ENCODE measurements at regions not wholly inside any gene's neighbourhood (a gene's known extent, or its start where the extent isn't known, plus 50 kb on each side); places are given as distances from the start of the nearest gene placed in this dataset.
"Not testable (repeated sequence)": the region's sequence is repeated elsewhere in the genome, so short reads cannot be mapped to it uniquely, and the experiment has no call there.

DNA sequence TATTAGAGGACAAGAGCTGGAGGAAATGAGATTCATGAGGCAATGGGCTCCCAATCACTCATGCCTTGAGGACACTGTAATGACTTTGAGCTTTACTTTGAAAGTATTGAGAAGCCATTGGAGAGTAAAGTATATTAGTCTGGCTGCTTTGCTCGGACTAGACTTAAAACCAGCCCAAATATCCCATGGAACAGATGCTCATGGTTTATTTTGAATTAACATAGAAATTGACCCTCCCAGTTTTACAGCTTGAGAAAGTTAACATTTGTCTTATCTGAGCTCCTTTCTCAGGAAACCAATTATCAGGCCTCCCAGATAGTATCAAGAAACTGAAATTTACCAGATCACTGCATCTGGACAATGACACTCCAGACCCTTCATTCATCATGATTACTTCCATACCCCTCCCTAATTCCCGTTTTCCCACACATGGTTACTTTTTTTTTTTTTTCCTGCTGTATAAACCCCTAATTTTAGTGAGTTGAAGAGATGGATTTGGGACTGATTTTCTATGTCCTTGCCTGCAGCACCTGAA lies 270.8 kb upstream of the SMIM30 start:
- Mint-ChIP-seq H3K4me3 (no peak overlapping the region), H3K27ac (no peak overlapping the region), H3K27me3 (no peaks in the 10 kb centered on the region), H3K9me3 (no peaks in the 10 kb centered on the region), H3K4me1 (no peaks in the 10 kb centered on the region), H3K36me3 (ENCODE audit: low read depth) (no peaks in the 10 kb centered on the region)
- ChIA-PET POLR2A (no interaction called here), CTCF (interaction anchor here (0.7 kb wide), 1 partner anchor 22 kb away, joined by 3 read pairs; no protein-coding TSS in a partner anchor)
- no peak for DNase-seq

DNA sequence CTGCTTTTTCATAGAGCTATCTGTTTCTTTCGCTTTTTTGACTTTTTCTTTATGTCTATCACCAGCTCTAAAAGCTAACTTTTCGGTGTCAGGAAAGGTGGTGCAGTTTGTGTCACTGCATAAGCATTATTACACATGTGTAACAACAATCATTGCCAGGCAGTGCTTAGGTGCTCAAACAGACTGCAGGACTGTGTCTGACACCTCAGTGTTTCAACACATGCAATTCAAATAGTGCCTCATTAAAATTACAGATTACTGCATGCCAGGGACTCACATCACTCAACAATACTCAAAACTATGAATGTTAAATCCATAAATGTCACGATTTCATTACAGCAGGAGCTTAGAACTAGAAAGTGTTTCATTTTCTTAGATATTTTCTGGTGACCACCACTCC lies 265.3 kb upstream of the SMIM30 start:
- H3K27ac Mint-ChIP-seq = no peak overlapping the region
- POLR2A ChIA-PET = no interaction called here

DNA sequence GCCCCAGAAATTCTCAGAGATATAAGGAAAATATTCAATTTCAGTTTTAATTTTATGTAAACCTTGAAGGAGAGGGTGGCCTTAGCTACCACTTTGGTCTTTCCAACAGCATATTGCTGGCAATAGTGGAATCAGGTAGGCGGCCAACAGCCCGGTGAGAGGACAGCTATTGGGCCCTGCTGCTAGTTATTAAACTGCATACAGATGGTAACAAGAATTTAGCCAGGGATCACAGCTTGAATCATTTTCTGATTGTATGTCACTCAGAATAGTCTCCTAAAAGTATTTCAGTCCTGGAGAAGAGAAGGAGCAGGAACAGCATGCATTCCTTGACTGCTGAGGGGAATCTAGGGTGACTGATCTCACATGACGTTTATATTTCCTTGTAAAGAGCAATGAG lies 261.4 kb upstream of the SMIM30 start:
- ChIA-PET POLR2A (no interaction called here), CTCF (no interaction called here)
- no peak overlapping the region for H3K27ac Mint-ChIP-seq
- no peaks in the 10 kb centered on the region for H3K4me1 Mint-ChIP-seq
- H3K36me3 Mint-ChIP-seq (ENCODE audit: low read depth) = no peaks in the 10 kb centered on the region
- no peak overlapping the region for H3K4me3 Mint-ChIP-seq
- no peaks in the 10 kb centered on the region for H3K27me3 Mint-ChIP-seq
- no peaks in the 10 kb centered on the region for H3K9me3 Mint-ChIP-seq
- no peak for DNase-seq

More for the DNA sequence above, 265.3 kb upstream of the SMIM30 start:
- Mint-ChIP-seq H3K9me3 (no peaks in the 10 kb centered on the region), H3K4me3 (no peak overlapping the region), H3K27me3 (no peaks in the 10 kb centered on the region), H3K4me1 (no peaks in the 10 kb centered on the region), H3K36me3 (ENCODE audit: low read depth) (no peaks in the 10 kb centered on the region)
- DNase-seq = no peak
- CTCF ChIA-PET = interaction anchor here (1.1 kb wide), 1 partner anchor 38 kb away, joined by 3 read pairs; no protein-coding TSS in a partner anchor

DNA sequence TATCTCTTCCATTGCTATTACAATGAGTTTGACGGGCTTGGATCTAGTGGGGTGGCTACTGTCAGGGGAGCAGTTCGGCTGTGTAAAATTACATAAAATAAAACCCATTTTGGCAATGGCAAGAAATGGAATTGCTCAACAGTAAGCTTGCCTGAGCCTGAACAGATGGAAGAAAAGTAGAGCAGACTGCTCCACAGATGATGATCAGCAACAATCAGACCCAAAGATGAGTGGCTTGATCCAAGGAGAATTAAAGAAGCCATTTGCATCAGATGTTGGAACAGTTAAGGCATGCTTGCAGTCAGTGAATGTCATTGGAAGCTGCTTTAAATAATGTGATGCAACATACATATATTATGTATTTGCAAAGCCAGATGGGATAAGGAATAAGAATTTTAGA lies 256.6 kb upstream of the SMIM30 start:
- no peak for DNase-seq
- no peak overlapping the region for H3K27ac Mint-ChIP-seq
- H3K4me1 Mint-ChIP-seq = no peaks in the 10 kb centered on the region
- no peaks in the 10 kb centered on the region for H3K9me3 Mint-ChIP-seq
- no peaks in the 10 kb centered on the region for H3K27me3 Mint-ChIP-seq
- H3K4me3 Mint-ChIP-seq = no peak overlapping the region
- CTCF ChIA-PET = interaction anchor here (0.6 kb wide), 1 partner anchor 1095 kb away, joined by 3 read pairs; no protein-coding TSS in a partner anchor
- H3K36me3 Mint-ChIP-seq (ENCODE audit: low read depth) = no peaks in the 10 kb centered on the region
- POLR2A ChIA-PET = no interaction called here

DNA sequence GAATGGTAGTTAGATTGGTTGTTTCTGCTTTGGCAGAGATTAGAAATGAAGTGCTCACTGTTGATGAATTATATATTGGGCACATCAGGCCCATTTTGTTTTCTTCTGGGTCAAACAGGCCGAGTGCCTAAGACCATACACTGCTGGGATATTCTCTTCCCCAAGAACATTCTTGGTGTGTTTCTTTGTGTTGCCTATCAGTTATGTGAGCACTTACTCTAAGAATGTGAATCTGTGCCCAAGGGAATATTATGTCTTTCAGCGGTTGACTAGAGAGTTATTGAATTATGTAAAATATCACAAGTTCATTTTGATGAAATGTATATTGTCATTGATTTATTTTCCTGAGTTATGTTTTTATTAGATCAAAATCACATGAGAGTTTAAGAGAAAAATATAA lies 255.5 kb upstream of the SMIM30 start:
- Mint-ChIP-seq H3K27ac (no peak overlapping the region), H3K27me3 (no peaks in the 10 kb centered on the region), H3K4me3 (no peak overlapping the region), H3K36me3 (ENCODE audit: low read depth) (no peaks in the 10 kb centered on the region), H3K4me1 (no peaks in the 10 kb centered on the region), H3K9me3 (no peaks in the 10 kb centered on the region)
- ChIA-PET POLR2A (no interaction called here), CTCF (no interaction called here)
- DNase-seq = no peak

GRCh38 chr7:113371416-113372043 lies 253.2 kb upstream of the SMIM30 start:
- Mint-ChIP-seq H3K27ac (no peak overlapping the region), H3K4me1 (no peaks in the 10 kb centered on the region), H3K27me3 (no peaks in the 10 kb centered on the region), H3K36me3 (ENCODE audit: low read depth) (no peaks in the 10 kb centered on the region), H3K4me3 (no peak overlapping the region), H3K9me3 (no peaks in the 10 kb centered on the region)
- CTCF ChIA-PET = no interaction called here
- POLR2A ChIA-PET = no interaction called here
- DNase-seq = no peak

DNA sequence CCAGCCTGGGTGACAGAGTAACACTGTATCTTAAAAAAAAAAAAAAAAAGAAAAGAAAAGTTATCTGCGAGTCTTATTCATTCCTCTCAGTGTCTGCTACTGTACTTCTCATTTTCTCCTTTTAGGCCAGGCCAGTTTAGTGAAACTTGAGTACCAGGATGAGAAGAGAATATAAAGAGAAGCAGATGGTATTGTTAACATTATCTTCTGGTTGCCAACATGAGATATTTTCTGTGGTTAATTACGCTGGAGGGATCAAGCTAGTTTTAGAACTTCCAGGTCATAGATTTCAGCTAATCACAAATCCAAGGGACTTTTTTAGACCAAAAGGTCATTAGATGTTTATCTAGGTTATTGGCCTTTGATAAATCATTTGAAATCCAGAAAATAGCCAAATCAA lies 252.6 kb upstream of the SMIM30 start:
- POLR2A ChIA-PET = no interaction called here
- H3K9me3 Mint-ChIP-seq = no peaks in the 10 kb centered on the region
- H3K4me3 Mint-ChIP-seq = no peak overlapping the region
- H3K36me3 Mint-ChIP-seq (ENCODE audit: low read depth) = no peaks in the 10 kb centered on the region
- CTCF ChIA-PET = no interaction called here
- no peaks in the 10 kb centered on the region for H3K4me1 Mint-ChIP-seq
- no peaks in the 10 kb centered on the region for H3K27me3 Mint-ChIP-seq
- no peak overlapping the region for H3K27ac Mint-ChIP-seq
- no peak for DNase-seq

- no peak overlapping the region for H3K27ac Mint-ChIP-seq
- ChIA-PET POLR2A (no interaction called here), CTCF (no interaction called here)
- no peaks in the 10 kb centered on the region for H3K36me3 Mint-ChIP-seq (ENCODE audit: low read depth)
- no peak overlapping the region for H3K4me3 Mint-ChIP-seq
- no peak for DNase-seq
- H3K4me1 Mint-ChIP-seq = no peaks in the 10 kb centered on the region
- H3K9me3 Mint-ChIP-seq = no peaks in the 10 kb centered on the region
- no peaks in the 10 kb centered on the region for H3K27me3 Mint-ChIP-seq
Measured at GRCh38 chr7:113368256-113368655, 249.9 kb upstream of the SMIM30 start.

DNA sequence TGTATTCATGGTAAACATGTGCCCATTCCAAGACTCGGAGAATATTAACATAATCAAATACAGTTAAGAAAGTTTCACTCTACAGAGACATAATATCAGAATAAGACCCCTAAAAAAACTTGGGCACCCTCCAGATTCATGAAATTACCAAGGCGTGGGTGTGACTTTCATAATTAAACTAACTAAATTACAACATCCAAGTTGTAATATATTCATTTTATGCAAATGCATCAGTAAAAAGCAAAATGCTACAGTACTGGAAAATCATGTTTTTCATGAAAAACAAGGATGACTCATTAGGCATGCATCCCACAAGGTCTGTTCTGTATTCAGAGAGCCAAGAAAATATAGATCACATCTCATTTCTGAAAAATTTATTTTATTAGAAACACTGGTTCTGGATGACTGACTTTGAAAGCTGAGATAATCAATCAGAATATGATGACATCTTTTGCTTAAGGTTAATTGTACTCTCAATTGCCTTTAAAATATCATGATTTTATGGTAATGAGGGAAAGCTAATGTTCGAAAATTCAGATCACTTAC lies 248.8 kb upstream of the SMIM30 start:
- POLR2A ChIA-PET = no interaction called here
- no peaks in the 10 kb centered on the region for H3K9me3 Mint-ChIP-seq
- CTCF ChIA-PET = no interaction called here
- H3K4me1 Mint-ChIP-seq = no peaks in the 10 kb centered on the region
- no peak for DNase-seq
- no peak overlapping the region for H3K27ac Mint-ChIP-seq
- no peak overlapping the region for H3K4me3 Mint-ChIP-seq
- H3K27me3 Mint-ChIP-seq = no peaks in the 10 kb centered on the region
- no peaks in the 10 kb centered on the region for H3K36me3 Mint-ChIP-seq (ENCODE audit: low read depth)

- no peaks in the 10 kb centered on the region for H3K27me3 Mint-ChIP-seq
- CTCF ChIA-PET = no interaction called here
- no peaks in the 10 kb centered on the region for H3K4me1 Mint-ChIP-seq
- POLR2A ChIA-PET = no interaction called here
- H3K27ac Mint-ChIP-seq = no peak overlapping the region
- H3K9me3 Mint-ChIP-seq = no peaks in the 10 kb centered on the region
- H3K4me3 Mint-ChIP-seq = no peak overlapping the region
- no peaks in the 10 kb centered on the region for H3K36me3 Mint-ChIP-seq (ENCODE audit: low read depth)
- no peak for DNase-seq
Measured at GRCh38 chr7:113366122-113366521, 247.8 kb upstream of the SMIM30 start.

GRCh38 chr7:113349339-113349738 lies 231.0 kb upstream of the SMIM30 start:
- no peak overlapping the region for H3K4me3 Mint-ChIP-seq
- H3K27me3 Mint-ChIP-seq = no peaks in the 10 kb centered on the region
- no peak overlapping the region for H3K27ac Mint-ChIP-seq
- no peaks in the 10 kb centered on the region for H3K4me1 Mint-ChIP-seq
- H3K36me3 Mint-ChIP-seq (ENCODE audit: low read depth) = no peaks in the 10 kb centered on the region
- ChIA-PET CTCF (no interaction called here), POLR2A (no interaction called here)
- H3K9me3 Mint-ChIP-seq = no peaks in the 10 kb centered on the region
- DNase-seq = no peak

- no peaks in the 10 kb centered on the region for H3K9me3 Mint-ChIP-seq
- ChIA-PET POLR2A (no interaction called here), CTCF (no interaction called here)
- H3K27me3 Mint-ChIP-seq = no peaks in the 10 kb centered on the region
- no peak for DNase-seq
- no peaks in the 10 kb centered on the region for H3K36me3 Mint-ChIP-seq (ENCODE audit: low read depth)
- no peak overlapping the region for H3K27ac Mint-ChIP-seq
- H3K4me1 Mint-ChIP-seq = no peaks in the 10 kb centered on the region
- H3K4me3 Mint-ChIP-seq = no peak overlapping the region
Measured at GRCh38 chr7:113339661-113340060, 221.3 kb upstream of the SMIM30 start.

GRCh38 chr7:113338071-113338696 lies 219.8 kb upstream of the SMIM30 start:
- POLR2A ChIA-PET = no interaction called here
- Mint-ChIP-seq H3K27me3 (no peaks in the 10 kb centered on the region), H3K4me1 (no peaks in the 10 kb centered on the region), H3K4me3 (no peak overlapping the region), H3K27ac (no peak overlapping the region), H3K36me3 (ENCODE audit: low read depth) (no peaks in the 10 kb centered on the region), H3K9me3 (no peaks in the 10 kb centered on the region)
- DNase-seq = no peak
- CTCF ChIA-PET = no interaction called here

DNA sequence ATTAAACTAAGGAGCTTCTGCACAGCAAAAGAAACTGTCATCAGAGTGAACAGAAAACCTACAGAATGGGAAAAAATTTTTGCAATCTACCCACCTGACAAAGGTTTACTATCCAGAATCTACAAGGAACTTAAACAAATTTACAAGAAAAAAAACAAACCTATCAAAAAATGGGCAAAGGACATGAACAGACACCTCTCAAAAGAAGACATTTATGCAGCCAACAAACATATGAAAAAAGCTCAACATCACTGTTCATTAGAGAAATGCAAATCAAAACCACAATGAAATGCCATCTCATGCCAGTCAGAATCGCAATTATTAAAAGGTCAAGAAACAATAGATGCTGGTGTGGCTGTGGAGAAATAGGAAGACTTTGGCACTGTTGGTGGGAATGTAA lies 218.5 kb upstream of the SMIM30 start:
- H3K36me3 Mint-ChIP-seq (ENCODE audit: low read depth); H3K27ac Mint-ChIP-seq; H3K9me3 Mint-ChIP-seq; H3K4me3 Mint-ChIP-seq; POLR2A ChIA-PET; H3K27me3 Mint-ChIP-seq; DNase-seq; H3K4me1 Mint-ChIP-seq; CTCF ChIA-PET: not testable (repeated sequence)
